ENCODE measurements at regions not wholly inside any gene's neighbourhood (a gene's known extent, or its start where the extent isn't known, plus 50 kb on each side); places are given as distances from the start of the nearest gene placed in this dataset.

DNA sequence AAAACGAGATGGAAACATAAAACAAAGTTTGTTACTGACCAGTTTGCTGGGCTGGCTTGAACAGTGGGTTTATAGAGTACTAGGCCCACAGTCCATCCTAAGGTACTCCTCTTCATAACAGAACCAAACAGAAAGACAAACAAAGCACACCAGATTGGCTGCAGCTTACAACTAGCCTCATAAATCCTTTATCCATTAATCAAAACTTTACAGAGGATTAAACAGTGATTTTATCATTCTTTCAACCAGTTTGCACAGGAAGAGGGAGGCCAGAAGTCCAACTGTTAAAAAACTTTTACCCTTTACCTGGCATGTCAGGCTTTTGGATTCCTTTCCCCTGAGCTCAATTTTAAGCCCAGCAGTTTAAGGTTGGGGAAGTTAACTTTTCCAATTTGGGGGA lies 1467.6 kb downstream of the MAT2B start:
- no peak for TF ChIP-seq FOXP2 (optimal IDR thresholded peaks at IDR 0.05; ENCODE audit: control extremely low read depth, extremely low read length, insufficient read depth)
- no peak for TF ChIP-seq EZH2 (IDR thresholded peaks at IDR 0.05)
- no peak for TF ChIP-seq POLR2AphosphoS5 (IDR thresholded peaks at IDR 0.05; ENCODE audit: borderline replicate concordance, low read depth, low read length)
